Transverse colon (tissue), 4 donors: ENCODE measurements at regions not wholly inside any gene's neighbourhood (a gene's known extent, or its start where the extent isn't known, plus 50 kb on each side); places are given as distances from the start of the nearest gene placed in this dataset.

Experiments
- DNase-seq: peaks from one replicate; pipeline ENCODE4 v3.0.0-alpha.2; 2019
- H3K27ac ChIP-seq, 4 donors: fragments of 200-600 bp; sonication (generic); 2 replicates each; pipeline ENCODE4 v1.5.1; 2016 to 2018; ENCODE audit warnings: inconsistent platforms in 4 of 4
- H3K27me3 ChIP-seq: fragments of 200-600 bp; sonication (generic); 2 replicates; pipeline ENCODE4 v1.5.1; 2017; ENCODE audit warnings: inconsistent platforms
- H3K36me3 ChIP-seq, 4 donors: fragments of 200-600 bp; sonication (generic); 2 replicates each; pipeline ENCODE4 v1.5.1; 2017 to 2019; ENCODE audit warnings: inconsistent platforms in 4 of 4
- H3K4me1 ChIP-seq, 4 donors: fragments of 200-600 bp; sonication (generic); 2 replicates each; pipeline ENCODE4 v1.5.1; 2017 to 2020; ENCODE audit warnings: inconsistent platforms in 4 of 4
- H3K4me3 ChIP-seq, 4 donors: fragments of 200-600 bp; sonication (generic); 1 replicate in 1 of 4; 2 replicates in 3 of 4; pipeline versions ENCODE4 v1.5.1 to v1.6.1; 2017 to 2019; ENCODE audit warnings: inconsistent platforms in 4 of 4
- H3K9me3 ChIP-seq, 2 donors: fragments of 200-600 bp; sonication (generic); 2 replicates each; pipeline ENCODE4 v1.5.1; 2017 to 2019; ENCODE audit warnings: inconsistent platforms in 2 of 2
- CTCF ChIP-seq, 5 experiments: fragments of 200-600 bp in 3 of 5; fragments of 450-650 bp in 2 of 5; sonication (generic) in 3 of 5; IDR thresholded peaks; 1 replicate in 2 of 5; 2 replicates in 3 of 5; pipeline ENCODE4 v1.5.1; 2016 to 2017; ENCODE audit warnings: antibody characterized with exemption in 5 of 5, inconsistent platforms in 3 of 5, mild to moderate bottlenecking in 2 of 5, moderate library complexity in 1 of 5
- EP300 ChIP-seq: sonication (generic); formaldehyde crosslinking; IDR thresholded peaks from one replicate; pipeline ENCODE4 v1.6.1; 2017; ENCODE audit warnings: antibody characterized with exemption, low read depth
- POLR2A ChIP-seq: fragments of 450-650 bp; IDR thresholded peaks from one replicate; pipeline ENCODE4 v1.6.1; 2016; ENCODE audit warnings: antibody characterized with exemption, mild to moderate bottlenecking, moderate library complexity
- POLR2AphosphoS5 ChIP-seq, 3 donors: sonication (generic); formaldehyde crosslinking; IDR thresholded peaks; one replicate each; pipeline ENCODE4 v1.6.1; 2016; ENCODE audit warnings: antibody characterized with exemption in 3 of 3
- WGBS, 2 donors: methylation state at CpG; one replicate each; pipeline ENCODE4 v1.1.5; 2018; ENCODE audit warnings: low coverage in 1 of 2; 5-methylcytosine and 5-hydroxymethylcytosine counted together
- in situ Hi-C, 4 donors: fragments of 200-750 bp; cut with MboI; loops; one replicate each; pipeline versions ENCODE4 v1.15.0 to v1.15.1; 2017; ENCODE audit warnings: low sequenced_read_pairs in 3 of 4, low pct_ligation_motif_present in 1 of 4, low pct_unique_long_range_greater_than_20kb in 1 of 4
- intact Hi-C: fragments of 100-400 bp; cut with DNase I; formaldehyde crosslinking; loops from one replicate; pipeline ENCODE4 v1.15.1; 2023; ENCODE audit warnings: low total_unique reads

- in situ Hi-C loops = no loop called here
- no peak for TF ChIP-seq EP300
- TF ChIP-seq CTCF (IDR thresholded peaks at IDR 0.05) = no peak
- no peak for TF ChIP-seq POLR2AphosphoS5 (IDR thresholded peaks at IDR 0.05)
- no peak for TF ChIP-seq POLR2A
- H3K4me3 ChIP-seq = no peak overlapping the region
- no peak overlapping the region for H3K27ac ChIP-seq
- H3K9me3 ChIP-seq = no peaks in the 10 kb centered on the region
- H3K36me3 ChIP-seq = no peaks in the 10 kb centered on the region
- whole genome bisulfite sequencing, 2 donors = 67 to 97% methylated on average over 3 to 5 of the region's 5 CpGs
- H3K4me1 ChIP-seq = peaks cover 0 to 7% (median 2%) of the 10 kb centered on the region in 4 donors
- no peak for DNase-seq
- H3K27me3 ChIP-seq = no peaks in the 10 kb centered on the region
- intact Hi-C loops = no loop called here
Measured at GRCh38 chr13:73635166-73635787, 498.9 kb downstream of the KLF12 start.

- in situ Hi-C loops (no loop called here), intact Hi-C loops (no loop called here)
- no peak for DNase-seq
- WGBS, 2 donors = 65 to 72% methylated on average over 4 of the region's 4 CpGs
- H3K4me3 ChIP-seq = no peak overlapping the region
- no peak for TF ChIP-seq POLR2AphosphoS5 (IDR thresholded peaks at IDR 0.05)
- TF ChIP-seq EP300 = no peak
- no peak for TF ChIP-seq POLR2A
- TF ChIP-seq CTCF (IDR thresholded peaks at IDR 0.05) = no peak
- H3K9me3 ChIP-seq = no peaks in the 10 kb centered on the region
- no peaks in the 10 kb centered on the region for H3K27me3 ChIP-seq
- no peak overlapping the region for H3K27ac ChIP-seq
- peaks cover 0 to 7% (median 2%) of the 10 kb centered on the region in 4 donors for H3K4me1 ChIP-seq
- H3K36me3 ChIP-seq = no peaks in the 10 kb centered on the region
Measured at GRCh38 chr13:73633817-73634460, 500.3 kb downstream of the KLF12 start.

DNA sequence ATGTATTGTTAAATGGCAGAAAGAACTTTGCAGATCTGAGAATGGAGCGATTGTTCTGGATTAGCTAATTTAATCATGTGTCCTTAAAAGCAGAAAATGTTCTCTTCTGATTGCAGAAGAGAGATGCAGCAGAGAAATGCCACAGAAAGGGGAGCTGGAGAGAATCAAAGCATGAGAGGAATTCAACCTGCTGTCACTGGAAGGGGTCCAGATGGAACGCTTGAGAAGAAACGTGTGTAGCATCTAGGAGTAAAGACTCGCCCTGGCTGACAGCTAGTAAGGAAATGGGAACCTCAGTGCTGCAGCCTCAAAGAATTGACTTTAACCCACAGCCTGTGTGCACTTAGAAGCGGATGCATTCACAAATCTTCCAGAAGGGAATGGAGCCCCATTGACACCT lies 502.8 kb downstream of the KLF12 start:
- in situ Hi-C loops (no loop called here), intact Hi-C loops (no loop called here)
- TF ChIP-seq POLR2A = no peak
- TF ChIP-seq POLR2AphosphoS5 (IDR thresholded peaks at IDR 0.05) = no peak
- TF ChIP-seq EP300 = no peak
- TF ChIP-seq CTCF (IDR thresholded peaks at IDR 0.05) = no peak
- no peak for DNase-seq
- no peaks in the 10 kb centered on the region for H3K27me3 ChIP-seq
- H3K36me3 ChIP-seq = no peaks in the 10 kb centered on the region
- 75 to 86% methylated on average over 1 to 5 of the region's 5 CpGs for WGBS, 2 donors
- H3K4me1 ChIP-seq = peaks cover 0 to 7% (median 2%) of the 10 kb centered on the region in 4 donors
- no peaks in the 10 kb centered on the region for H3K9me3 ChIP-seq
- no peak overlapping the region for H3K27ac ChIP-seq
- no peak overlapping the region for H3K4me3 ChIP-seq

GRCh38 chr13:73625562-73626339 lies 508.5 kb downstream of the KLF12 start:
- Histone ChIP-seq H3K27me3 (no peaks in the 10 kb centered on the region), H3K27ac (no peak overlapping the region), H3K4me1 (peaks cover 0 to 12% (median 5%) of the 10 kb centered on the region in 4 donors), H3K36me3 (no peaks in the 10 kb centered on the region), H3K9me3 (no peaks in the 10 kb centered on the region), H3K4me3 (no peak overlapping the region)
- no peak for TF ChIP-seq CTCF (IDR thresholded peaks at IDR 0.05)
- intact Hi-C loops (no loop called here), in situ Hi-C loops (no loop called here)
- DNase-seq = no peak
- 83 to 96% methylated on average over 5 to 8 of the region's 8 CpGs for WGBS, 2 donors
